ENCODE measurements at regions not wholly inside any gene's neighbourhood (a gene's known extent, or its start where the extent isn't known, plus 50 kb on each side); places are given as distances from the start of the nearest gene placed in this dataset.

- no peak overlapping the region for H3K27ac Mint-ChIP-seq
- Histone ChIP-seq H3K27ac (ENCODE audit: low read length in 2 of 2) (no peak overlapping the region), H3K36me3 (replicated peaks in 1 of 2; ENCODE audit: control extremely low read depth in 1 of 2, control insufficient read depth in 1 of 2, extremely low read depth in 1 of 2, insufficient read depth in 2 of 2, low read length in 1 of 2) (no peaks in the 10 kb centered on the region), H4K20me1 (ENCODE audit: control insufficient read depth, insufficient read depth, low read length, poor library complexity, severe bottlenecking) (no peaks in the 10 kb centered on the region), H3K9ac (ENCODE audit: low read length) (no peak overlapping the region), H3K4me2 (replicated peaks; ENCODE audit: low read depth, low read length, poor library complexity, severe bottlenecking) (no peak overlapping the region), H3K4me3 (ENCODE audit: control extremely low read depth in 1 of 5, extremely low read depth in 1 of 5, insufficient read depth in 1 of 5, low read depth in 2 of 5, low read length in 4 of 5) (no peak overlapping the region), H3K27me3 (replicated peaks in 1 of 4; ENCODE audit: control extremely low read depth in 1 of 4, control insufficient read depth in 3 of 4, insufficient read depth in 4 of 4, low read length in 3 of 4) (no peaks in the 10 kb centered on the region), H2AFZ (ENCODE audit: insufficient read depth, low read depth, low read length, poor library complexity, severe bottlenecking) (no peak overlapping the region), H3K79me2 (ENCODE audit: control insufficient read depth, insufficient read depth, low read length) (no peaks in the 10 kb centered on the region), H3K9me3 (ENCODE audit: control extremely low read depth in 1 of 3, control insufficient read depth in 2 of 3, insufficient read depth in 1 of 3, low read length in 2 of 3) (peaks cover 0 to 4% (median 0%) of the 10 kb centered on the region in 3 donors), H3K4me1 (ENCODE audit: control insufficient read depth in 2 of 2, insufficient read depth in 2 of 2, low read length in 2 of 2) (no peaks in the 10 kb centered on the region)
- no peak for DNase-seq
- H3K9me3 Mint-ChIP-seq (ENCODE audit: insufficient read depth), result no peaks in the 10 kb centered on the region
- WGBS (ENCODE audit: insufficient coverage), result 86% methylated on average over 6 of the region's 6 CpGs
- H3K4me1 Mint-ChIP-seq, result no peaks in the 10 kb centered on the region
- ChIA-PET POLR2A (no interaction called here), CTCF (no interaction called here)
- no peak for TF ChIP-seq EZH2 (IDR thresholded peaks at IDR 0.05; ENCODE audit: borderline replicate concordance, insufficient read depth, low read depth, low read length, poor library complexity, severe bottlenecking)
- TF ChIP-seq, protein P1, sequence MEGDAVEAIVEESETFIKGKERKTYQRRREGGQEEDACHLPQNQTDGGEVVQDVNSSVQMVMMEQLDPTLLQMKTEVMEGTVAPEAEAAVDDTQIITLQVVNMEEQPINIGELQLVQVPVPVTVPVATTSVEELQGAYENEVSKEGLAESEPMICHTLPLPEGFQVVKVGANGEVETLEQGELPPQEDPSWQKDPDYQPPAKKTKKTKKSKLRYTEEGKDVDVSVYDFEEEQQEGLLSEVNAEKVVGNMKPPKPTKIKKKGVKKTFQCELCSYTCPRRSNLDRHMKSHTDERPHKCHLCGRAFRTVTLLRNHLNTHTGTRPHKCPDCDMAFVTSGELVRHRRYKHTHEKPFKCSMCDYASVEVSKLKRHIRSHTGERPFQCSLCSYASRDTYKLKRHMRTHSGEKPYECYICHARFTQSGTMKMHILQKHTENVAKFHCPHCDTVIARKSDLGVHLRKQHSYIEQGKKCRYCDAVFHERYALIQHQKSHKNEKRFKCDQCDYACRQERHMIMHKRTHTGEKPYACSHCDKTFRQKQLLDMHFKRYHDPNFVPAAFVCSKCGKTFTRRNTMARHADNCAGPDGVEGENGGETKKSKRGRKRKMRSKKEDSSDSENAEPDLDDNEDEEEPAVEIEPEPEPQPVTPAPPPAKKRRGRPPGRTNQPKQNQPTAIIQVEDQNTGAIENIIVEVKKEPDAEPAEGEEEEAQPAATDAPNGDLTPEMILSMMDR (IDR thresholded peaks at IDR 0.05), result no peak
- intact Hi-C loops (cut with micrococcal nuclease), result no loop called here
- peaks cover 12% of the 10 kb centered on the region for H3K27me3 Mint-ChIP-seq
- no peak overlapping the region for H3K4me3 Mint-ChIP-seq
- no peak for ATAC-seq (ENCODE audit: low read depth)
These were observed 79.7 kb upstream of the C2CD4B start for GRCh38 chr15:62244762-62245161.

DNA sequence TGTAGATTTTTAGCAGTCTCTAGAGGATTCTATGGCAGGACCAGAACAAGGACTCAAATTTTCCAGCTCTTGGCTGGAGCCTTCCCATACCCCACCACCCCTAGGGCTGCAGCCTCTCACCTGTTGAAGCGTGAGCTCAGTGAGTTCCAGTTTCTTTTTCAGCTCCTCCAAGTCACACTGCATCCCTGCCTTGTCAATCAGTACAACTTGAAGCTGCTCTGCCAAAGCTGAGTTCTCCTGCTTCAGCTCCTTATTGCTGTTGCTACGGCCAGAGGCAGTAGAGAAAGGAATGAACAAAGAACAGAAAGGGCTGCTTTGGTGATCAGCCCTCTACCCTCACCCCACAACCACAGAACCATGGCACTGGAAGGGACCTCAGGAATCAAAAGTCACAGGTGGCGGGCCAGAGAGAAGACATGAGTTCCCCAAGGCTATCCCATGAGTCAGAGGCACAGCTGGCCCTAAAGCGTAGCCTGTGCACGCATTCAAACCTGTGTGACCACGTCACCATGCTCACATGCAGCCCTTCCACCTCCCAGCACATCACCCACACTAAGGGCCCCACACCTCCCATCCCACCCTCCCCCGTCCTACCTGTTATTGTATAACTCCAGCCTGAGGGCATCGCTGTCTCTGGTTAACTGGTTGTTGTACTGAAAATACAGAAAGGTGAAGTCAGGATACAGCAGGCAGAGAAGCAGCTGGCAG lies 83.3 kb upstream of the C2CD4B start:
- no peak overlapping the region for H3K9ac ChIP-seq (ENCODE audit: low read length)
- no peaks in the 10 kb centered on the region for H3K4me1 ChIP-seq (ENCODE audit: control insufficient read depth in 2 of 2, insufficient read depth in 2 of 2, low read length in 2 of 2)
- H4K20me1 ChIP-seq (ENCODE audit: control insufficient read depth, insufficient read depth, low read length, poor library complexity, severe bottlenecking), result no peaks in the 10 kb centered on the region
- WGBS (ENCODE audit: insufficient coverage), result 81% methylated on average over 4 of the region's 8 CpGs
- ChIA-PET CTCF (no interaction called here), POLR2A (no interaction called here)
- Mint-ChIP-seq H3K4me1 (no peaks in the 10 kb centered on the region), H3K4me3 (no peak overlapping the region), H3K27ac (no peak overlapping the region), H3K27me3 (peaks cover 12% of the 10 kb centered on the region), H3K9me3 (ENCODE audit: insufficient read depth) (no peaks in the 10 kb centered on the region)
- no peaks in the 10 kb centered on the region for H3K79me2 ChIP-seq (ENCODE audit: control insufficient read depth, insufficient read depth, low read length)
- no peaks in the 10 kb centered on the region for H3K36me3 ChIP-seq (replicated peaks in 1 of 2; ENCODE audit: control extremely low read depth in 1 of 2, control insufficient read depth in 1 of 2, extremely low read depth in 1 of 2, insufficient read depth in 2 of 2, low read length in 1 of 2)
- H2AFZ ChIP-seq (ENCODE audit: insufficient read depth, low read depth, low read length, poor library complexity, severe bottlenecking), result no peak overlapping the region
- H3K27ac ChIP-seq (ENCODE audit: low read length in 2 of 2), result no peak overlapping the region
- no peaks in the 10 kb centered on the region for H3K9me3 ChIP-seq (ENCODE audit: control extremely low read depth in 1 of 3, control insufficient read depth in 2 of 3, insufficient read depth in 1 of 3, low read length in 2 of 3)
- no peak overlapping the region for H3K4me2 ChIP-seq (replicated peaks; ENCODE audit: low read depth, low read length, poor library complexity, severe bottlenecking)
- intact Hi-C loops (cut with micrococcal nuclease), result no loop called here
- DNase-seq, result no peak
- H3K27me3 ChIP-seq (replicated peaks in 1 of 4; ENCODE audit: control extremely low read depth in 1 of 4, control insufficient read depth in 3 of 4, insufficient read depth in 4 of 4, low read length in 3 of 4), result no peaks in the 10 kb centered on the region
- no peak for TF ChIP-seq EZH2 (IDR thresholded peaks at IDR 0.05; ENCODE audit: borderline replicate concordance, insufficient read depth, low read depth, low read length, poor library complexity, severe bottlenecking)
- TF ChIP-seq, protein P1 (IDR thresholded peaks at IDR 0.05), result no peak
- no peak for ATAC-seq (ENCODE audit: low read depth)
- no peak overlapping the region for H3K4me3 ChIP-seq (ENCODE audit: control extremely low read depth in 1 of 5, extremely low read depth in 1 of 5, insufficient read depth in 1 of 5, low read depth in 2 of 5, low read length in 4 of 5)

Measured in B cell (primary cell).